Adipose tissue (tissue), 3 donors: ENCODE measurements at regions not wholly inside any gene's neighbourhood (a gene's known extent, or its start where the extent isn't known, plus 50 kb on each side); places are given as distances from the start of the nearest gene placed in this dataset.
"Not testable (repeated sequence)": the region's sequence is repeated elsewhere in the genome, so short reads cannot be mapped to it uniquely, and the experiment has no call there.

ENCODE experiments used
- H3K27ac ChIP-seq: one replicate; pipeline ENCODE4 v1.5.1; 2013; ENCODE audit warnings: low read depth, low read length
- WGBS, 3 donors: extraction: QIAGEN DNeasy Blood & Tissue Kit; methylation state at CpG; one replicate each; pipeline ENCODE4 v1.1.7; 2013; 5-methylcytosine and 5-hydroxymethylcytosine counted together
- donor health status: healthy with polysubstance abuse.
- donor health status: Bipolar disorder and iron deficiency.
- donor health status: healthy.

DNA sequence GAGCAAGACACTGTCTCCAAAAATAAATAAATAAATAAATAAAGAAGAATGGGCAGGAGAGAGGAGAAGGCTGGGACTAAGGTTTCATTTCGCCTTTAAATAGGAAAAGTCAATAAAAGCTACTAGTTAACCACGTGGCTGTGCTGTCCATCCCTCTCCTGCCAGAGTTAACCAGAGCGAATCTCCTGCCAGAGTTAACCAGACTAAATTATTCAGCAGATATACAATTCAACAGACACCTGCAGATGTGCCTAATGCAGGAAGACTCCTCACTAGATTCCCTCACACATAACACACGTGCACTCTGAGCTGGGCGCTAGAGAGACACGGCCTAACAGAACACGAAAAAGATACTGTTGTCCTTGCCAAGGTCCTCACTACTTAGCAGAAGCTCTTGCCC is 156.1 kb downstream of the IGLL1 start:
- WGBS, 3 donors = 61 to 82% (median 82%) methylated on average over 7 of the region's 7 CpGs
- no peak overlapping the region for H3K27ac ChIP-seq

- 80 to 88% (median 84%) methylated on average over 4 of the region's 4 CpGs for WGBS, 3 donors
These were observed 157.8 kb downstream of the IGLL1 start for GRCh38 chr22:23422281-23422680.

GRCh38 chr22:23421300-23421699 is 158.8 kb downstream of the IGLL1 start:
- not testable (repeated sequence) for H3K27ac ChIP-seq
- 76 to 81% (median 78%) methylated on average over 6 of the region's 6 CpGs for WGBS, 3 donors

More at GRCh38 chr22:23422281-23422680, 157.8 kb downstream of the IGLL1 start:
- H3K27ac ChIP-seq = not testable (repeated sequence)

GRCh38 chr22:23419931-23420330 is 160.2 kb downstream of the IGLL1 start:
- WGBS, 3 donors = 75 to 89% (median 85%) methylated on average over 5 of the region's 5 CpGs
- no peak overlapping the region for H3K27ac ChIP-seq

- H3K27ac ChIP-seq = no peak overlapping the region
- 86 to 97% (median 90%) methylated on average over 4 of the region's 4 CpGs for WGBS, 3 donors
These were observed 160.9 kb downstream of the IGLL1 start for GRCh38 chr22:23419171-23419570.

DNA sequence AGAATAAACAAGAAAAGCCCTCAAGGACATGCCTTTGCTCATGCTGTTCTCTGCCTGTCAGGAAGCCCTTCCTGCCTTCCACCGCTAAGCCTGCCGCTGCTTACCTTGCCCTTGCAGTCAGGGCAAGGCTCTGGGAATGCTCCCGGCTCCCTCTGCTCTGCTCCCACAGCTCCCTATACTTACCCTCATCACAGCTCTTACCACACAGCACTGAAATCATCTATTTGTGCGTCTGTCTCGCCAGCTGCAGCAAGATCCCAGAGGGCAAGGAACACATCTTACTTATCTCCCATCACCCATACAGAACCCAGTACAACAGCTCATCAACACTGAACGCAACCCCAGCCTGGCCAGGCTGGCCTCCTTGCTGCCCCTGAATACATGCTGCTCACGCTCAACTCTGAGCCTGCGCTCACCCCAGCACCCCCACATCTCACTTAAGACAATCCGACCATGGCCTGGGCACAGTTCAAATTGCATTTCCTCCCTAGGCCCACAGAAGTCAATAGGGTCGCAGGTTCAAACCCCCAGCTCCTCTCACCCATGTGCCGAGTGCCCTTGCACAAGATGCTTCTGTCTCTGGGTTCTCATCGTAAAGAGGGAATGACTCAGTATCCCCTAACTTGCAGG is 161.8 kb downstream of the IGLL1 start:
- 72 to 78% (median 75%) methylated on average over 12 of the region's 12 CpGs for WGBS, 3 donors

GRCh38 chr22:23417327-23417726 is 162.8 kb downstream of the IGLL1 start:
- 70 to 80% (median 70%) methylated on average over 3 of the region's 3 CpGs for WGBS, 3 donors
- H3K27ac ChIP-seq = not testable (repeated sequence)

More for the DNA sequence above, 161.8 kb downstream of the IGLL1 start:
- H3K27ac ChIP-seq = no peak overlapping the region

DNA sequence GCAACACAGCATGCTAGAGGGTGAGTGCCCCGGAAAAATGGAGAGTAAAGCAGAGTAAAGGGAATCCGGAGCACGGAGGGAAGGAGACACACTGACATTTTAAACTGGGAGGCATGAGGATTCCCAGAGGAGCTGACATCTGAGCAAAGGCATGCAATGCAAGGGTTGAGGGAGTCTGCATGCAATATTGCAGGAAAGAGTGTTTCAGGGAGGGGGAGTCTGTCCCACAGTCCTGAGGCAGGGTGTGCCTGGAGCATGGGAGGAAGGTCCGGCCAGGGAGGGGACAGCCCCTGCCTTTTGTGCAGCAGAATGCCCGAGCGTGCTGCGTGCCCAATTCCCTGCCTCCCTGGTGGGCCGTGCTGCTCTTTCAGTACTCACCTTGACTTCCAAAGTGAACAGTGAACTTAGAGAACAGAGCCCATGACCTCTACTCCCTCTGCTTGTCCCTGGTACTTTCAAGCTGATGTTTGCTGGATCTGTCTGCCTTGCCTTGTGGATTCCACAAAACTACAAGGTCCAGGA is 163.9 kb downstream of the IGLL1 start:
- H3K27ac ChIP-seq = not testable (repeated sequence)
- 71 to 78% (median 78%) methylated on average over 4 to 6 of the region's 8 CpGs for WGBS, 3 donors

GRCh38 chr22:23415490-23415851 is 164.6 kb downstream of the IGLL1 start:
- H3K27ac ChIP-seq = no peak overlapping the region
- 58 to 67% (median 64%) methylated on average over 8 of the region's 8 CpGs for WGBS, 3 donors

DNA sequence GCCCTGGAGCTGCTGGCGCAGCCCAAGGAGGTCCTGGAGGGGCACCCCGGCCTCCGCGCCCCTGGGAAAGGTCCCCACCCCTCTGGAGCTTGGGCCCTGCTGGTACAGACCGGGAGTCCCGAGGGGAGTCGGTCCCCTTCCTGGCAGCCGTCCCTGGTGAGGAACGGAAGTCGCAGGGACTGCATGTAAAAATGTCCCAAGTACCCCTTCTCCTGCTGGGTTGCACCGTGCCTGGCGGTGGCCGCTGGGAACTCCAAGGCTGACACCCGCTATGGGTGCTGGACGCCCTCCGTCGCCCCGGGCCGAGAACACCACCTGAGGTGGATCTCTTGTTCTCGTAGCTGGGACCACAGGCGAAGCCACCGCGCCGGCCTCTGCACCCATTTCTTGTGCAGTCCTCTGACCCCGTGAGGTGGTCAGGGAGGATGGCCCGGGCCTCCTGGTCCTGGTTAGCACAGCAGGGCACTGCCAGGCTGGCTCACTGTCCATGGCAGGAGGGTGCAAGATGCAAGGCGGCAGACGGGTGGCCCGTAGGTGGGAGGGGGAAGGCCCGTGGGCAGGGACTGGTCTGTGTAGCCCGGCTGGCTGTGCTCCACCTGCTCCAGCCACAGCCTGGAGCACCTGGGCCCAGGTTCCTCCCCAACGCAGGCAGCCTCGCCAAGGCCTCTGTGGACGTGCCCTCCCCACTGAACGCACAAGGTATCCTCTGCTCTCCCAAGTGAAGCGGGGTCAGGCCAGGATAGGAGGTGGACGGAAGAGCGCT is 165.2 kb downstream of the IGLL1 start:
- H3K27ac ChIP-seq = no peak overlapping the region
- 87 to 90% (median 89%) methylated on average over 37 to 38 of the region's 38 CpGs for WGBS, 3 donors

GRCh38 chr22:23411739-23412138 is 168.4 kb downstream of the IGLL1 start:
- H3K27ac ChIP-seq = no peak overlapping the region

GRCh38 chr22:23410411-23410810 is 169.7 kb downstream of the IGLL1 start:
- no peak overlapping the region for H3K27ac ChIP-seq
- WGBS, 3 donors = 89 to 94% (median 92%) methylated on average over 5 of the region's 5 CpGs

DNA sequence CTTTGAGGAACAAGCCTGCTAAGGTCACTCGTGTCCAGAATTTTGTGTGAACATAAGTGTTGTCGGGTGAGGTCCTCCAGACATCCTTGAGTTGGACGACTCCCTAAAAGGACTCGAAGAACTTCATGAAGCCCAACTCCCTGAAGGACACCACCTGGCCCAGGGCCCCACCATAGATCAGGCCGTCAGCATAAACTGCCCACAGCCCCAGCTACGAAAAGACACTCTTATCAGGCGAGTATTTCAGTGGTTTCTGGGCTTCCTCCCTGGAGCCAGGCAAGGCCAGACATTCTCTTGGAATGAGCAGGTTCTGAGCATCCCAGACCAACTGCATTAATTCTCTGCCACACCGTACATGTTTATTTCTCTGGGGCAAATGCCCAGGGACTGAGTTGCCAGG is 170.1 kb downstream of the IGLL1 start:
- 69 to 71% (median 69%) methylated on average over 8 of the region's 8 CpGs for WGBS, 3 donors
- H3K27ac ChIP-seq = no peak overlapping the region

DNA sequence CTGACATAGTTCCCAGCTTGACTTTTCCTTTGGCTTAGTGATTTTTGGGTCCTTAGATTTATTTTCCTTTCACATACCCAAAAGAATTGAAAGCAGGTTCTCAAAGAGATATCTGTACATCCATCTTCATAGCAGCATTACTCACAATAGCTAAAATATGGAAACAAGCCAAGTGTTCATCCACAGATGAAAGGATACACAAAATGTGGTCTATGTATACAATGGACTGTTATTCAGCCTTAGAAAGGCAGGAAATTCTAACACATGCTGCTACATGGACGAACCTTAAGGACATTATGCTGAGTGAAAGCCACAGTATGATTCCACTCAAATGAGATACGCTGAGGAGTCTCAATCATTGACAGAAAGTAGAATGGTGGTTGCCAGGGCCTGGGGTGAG is 171.8 kb downstream of the IGLL1 start:
- H3K27ac ChIP-seq = no peak overlapping the region
- WGBS, 3 donors = 59 to 82% (median 74%) methylated on average over 2 of the region's 2 CpGs

GRCh38 chr22:23405366-23405851 is 174.7 kb downstream of the IGLL1 start:
- no peak overlapping the region for H3K27ac ChIP-seq
- 56 to 69% (median 66%) methylated on average over 15 to 16 of the region's 16 CpGs for WGBS, 3 donors

- 54 to 68% (median 59%) methylated on average over 11 of the region's 11 CpGs for WGBS, 3 donors
- H3K27ac ChIP-seq = no peak overlapping the region
These were observed 175.3 kb downstream of the IGLL1 start for GRCh38 chr22:23404689-23405365.

DNA sequence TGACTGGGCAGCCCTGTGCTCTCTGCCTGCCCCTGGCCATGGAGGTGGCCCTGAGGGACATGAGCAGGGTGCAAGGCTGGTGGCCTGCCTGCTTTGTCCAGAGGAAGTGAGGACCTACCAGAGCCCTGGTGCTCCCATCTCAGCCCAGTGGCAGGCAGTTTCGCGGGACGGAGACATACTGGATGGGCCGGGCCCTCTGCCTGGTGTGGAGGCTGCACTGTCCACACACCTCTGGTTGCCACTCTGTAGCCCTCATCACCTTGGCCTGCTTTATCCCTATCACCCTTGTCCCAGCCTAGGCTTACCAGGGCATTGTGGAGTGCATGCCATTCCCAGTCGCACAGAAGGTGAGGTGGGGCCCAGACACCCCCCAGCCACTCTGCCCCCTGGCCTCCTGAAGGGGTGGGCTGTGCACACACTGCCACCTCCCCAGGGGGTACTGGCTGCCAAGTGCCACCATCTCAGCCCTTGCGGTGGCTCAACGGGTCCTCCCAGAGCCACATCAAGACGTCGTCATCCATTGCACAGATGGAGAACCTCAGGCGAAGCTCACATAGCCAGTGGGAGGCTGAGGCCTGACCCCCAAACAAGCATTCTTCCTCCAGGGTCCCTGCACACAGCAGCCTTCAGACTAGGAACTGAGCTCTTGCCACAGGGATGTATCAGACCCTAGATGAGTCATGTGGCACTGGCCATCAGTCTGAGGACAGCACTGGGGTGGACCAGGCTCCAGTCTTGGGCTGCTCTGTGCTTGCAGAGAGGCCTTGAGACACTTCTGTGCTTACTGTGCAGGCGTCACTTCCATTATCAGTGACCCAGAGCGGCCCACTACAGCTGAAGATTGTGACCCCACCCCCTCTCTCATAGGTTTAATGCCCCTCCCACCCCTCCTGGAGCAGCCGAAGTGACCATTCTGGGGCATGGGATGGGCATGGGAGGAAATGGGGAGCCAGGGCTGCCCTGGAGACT is 176.1 kb downstream of the IGLL1 start:
- no peak overlapping the region for H3K27ac ChIP-seq
- WGBS, 3 donors = 90 to 92% (median 92%) methylated on average over 13 of the region's 13 CpGs

DNA sequence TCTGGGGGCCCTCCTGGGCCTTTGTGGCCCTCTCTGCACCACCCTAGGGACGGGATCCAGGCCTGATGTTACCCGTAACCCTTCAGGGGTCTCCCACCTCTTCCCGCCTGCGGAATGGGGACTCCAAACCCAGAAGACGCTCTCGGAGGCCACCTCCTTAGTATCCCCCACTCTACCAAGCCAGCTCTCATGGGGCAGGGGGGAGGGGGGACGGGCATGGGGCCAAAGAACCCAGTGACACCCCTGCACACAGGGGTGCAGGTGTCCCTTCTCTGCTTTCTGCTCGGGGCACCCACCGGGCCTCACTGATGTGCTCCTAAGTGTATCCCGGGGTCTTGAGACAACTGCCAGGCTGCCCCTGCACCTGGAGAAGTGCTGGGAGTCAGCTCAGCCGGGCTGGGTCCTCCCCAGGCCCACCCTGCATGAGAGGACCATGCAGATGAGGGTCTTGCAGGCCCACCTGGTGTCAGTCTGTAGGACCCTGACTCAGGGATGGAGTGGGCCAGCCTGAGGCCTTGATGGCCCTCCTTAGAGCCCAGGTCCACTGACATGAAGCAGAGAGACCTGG is 176.9 kb downstream of the IGLL1 start:
- WGBS, 3 donors = 90 to 91% (median 90%) methylated on average over 10 to 11 of the region's 11 CpGs
- no peak overlapping the region for H3K27ac ChIP-seq
